AG08396 (cell line): ENCODE measurements at regions not wholly inside any gene's neighbourhood (a gene's known extent, or its start where the extent isn't known, plus 50 kb on each side); places are given as distances from the start of the nearest gene placed in this dataset.
"Not testable (repeated sequence)": the region's sequence is repeated elsewhere in the genome, so short reads cannot be mapped to it uniquely, and the experiment has no call there.

Experiments used
- DNase-seq: peaks from one replicate; pipeline ENCODE4 v3.0.0; 2012; ENCODE audit warnings: low spot score, mixed read lengths

DNA sequence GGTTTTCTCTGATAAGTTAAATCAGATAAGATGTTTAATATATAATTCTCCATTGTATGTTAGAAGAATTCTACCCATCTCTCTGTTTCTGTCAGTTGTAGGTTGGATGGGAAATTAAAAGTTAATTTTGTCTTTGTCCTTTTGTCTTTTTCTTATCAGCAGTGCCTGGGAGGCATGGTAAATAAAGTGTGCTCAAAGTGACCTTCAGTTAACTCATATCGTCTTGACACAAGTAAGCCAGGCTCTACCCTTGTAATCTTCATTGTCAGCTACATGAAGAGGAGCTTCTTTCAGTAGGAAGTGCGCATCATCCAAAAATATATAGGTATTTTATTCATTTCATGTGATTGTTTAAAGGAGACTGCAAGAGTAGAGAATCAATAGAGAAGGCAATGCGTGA is 138.9 kb upstream of the NRIP1 start:
- no peak for DNase-seq

DNA sequence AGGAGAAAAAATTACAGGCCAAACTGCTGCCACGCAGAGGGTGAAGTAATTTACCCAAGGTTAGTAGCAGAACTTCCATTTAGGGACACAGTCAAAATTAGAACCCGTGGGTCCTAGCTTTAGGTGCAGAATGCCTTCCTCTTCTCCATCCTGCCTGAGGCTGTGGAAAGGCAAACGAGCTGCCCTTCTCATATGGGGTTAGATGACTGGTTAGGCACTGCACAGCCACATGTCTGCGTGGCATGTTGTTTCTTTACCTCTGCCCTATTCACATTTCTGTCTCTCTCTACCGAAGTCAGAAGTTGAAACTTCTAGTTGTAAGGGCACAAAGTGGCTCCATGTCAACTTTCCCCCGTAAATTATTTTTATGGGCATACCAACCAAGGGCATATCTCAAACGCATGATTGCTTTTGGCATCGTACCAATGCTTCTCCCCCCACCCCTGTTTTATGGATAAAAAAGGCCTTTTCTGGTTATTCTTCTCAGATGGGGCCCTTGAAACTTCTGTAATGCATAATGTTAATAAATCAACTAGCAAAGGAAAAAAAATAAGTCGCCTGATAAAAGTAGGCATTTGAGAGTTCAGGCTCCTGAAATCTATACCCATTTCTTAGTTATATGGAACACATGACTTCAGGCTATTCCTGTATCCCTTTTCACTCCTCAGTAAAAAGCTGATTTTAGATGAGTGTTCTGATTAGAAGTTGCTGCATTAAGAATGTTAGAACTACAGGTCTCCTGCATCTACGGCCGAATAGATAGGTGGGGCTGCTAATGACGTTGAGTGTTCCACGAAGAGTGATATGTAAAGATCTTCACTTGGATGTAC is 139.6 kb upstream of the NRIP1 start:
- no peak for DNase-seq

DNA sequence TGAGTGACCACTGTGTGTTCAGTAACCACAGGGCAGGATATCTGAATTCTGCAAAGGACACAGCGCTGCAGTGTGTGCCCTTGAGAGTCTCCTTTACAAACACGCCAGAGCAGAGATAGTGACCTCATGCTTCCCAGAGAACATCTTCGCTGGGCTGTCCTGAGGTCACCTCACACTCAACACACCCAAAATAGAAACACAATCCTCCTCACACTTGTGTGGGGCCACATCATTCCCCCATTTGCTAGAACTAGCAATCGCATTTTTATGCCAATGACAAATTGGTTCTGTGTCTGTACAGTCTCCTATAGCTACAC is 140.1 kb upstream of the NRIP1 start:
- no peak for DNase-seq

DNA sequence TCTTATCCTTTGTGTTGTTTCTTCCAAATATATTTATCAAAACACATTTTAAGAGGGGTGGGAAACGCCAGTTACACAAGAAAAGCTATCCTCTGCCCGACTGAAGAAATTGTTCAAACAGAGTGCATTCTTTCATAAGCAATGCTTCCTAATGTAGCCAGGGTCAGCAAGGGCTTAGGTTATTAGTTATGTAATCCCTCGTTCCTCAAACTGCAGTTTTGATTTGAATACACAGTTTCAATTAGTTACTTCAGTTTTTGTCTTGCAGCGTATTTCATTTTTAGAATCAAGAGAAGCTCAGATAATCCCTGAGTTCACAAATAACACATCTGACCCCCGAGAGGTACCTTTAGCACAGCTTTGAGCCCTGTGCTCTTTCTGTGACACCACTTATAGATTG is 141.7 kb upstream of the NRIP1 start:
- DNase-seq: no peak

GRCh38 chr21:15207231-15207630 is 142.4 kb upstream of the NRIP1 start:
- DNase-seq: no peak

DNA sequence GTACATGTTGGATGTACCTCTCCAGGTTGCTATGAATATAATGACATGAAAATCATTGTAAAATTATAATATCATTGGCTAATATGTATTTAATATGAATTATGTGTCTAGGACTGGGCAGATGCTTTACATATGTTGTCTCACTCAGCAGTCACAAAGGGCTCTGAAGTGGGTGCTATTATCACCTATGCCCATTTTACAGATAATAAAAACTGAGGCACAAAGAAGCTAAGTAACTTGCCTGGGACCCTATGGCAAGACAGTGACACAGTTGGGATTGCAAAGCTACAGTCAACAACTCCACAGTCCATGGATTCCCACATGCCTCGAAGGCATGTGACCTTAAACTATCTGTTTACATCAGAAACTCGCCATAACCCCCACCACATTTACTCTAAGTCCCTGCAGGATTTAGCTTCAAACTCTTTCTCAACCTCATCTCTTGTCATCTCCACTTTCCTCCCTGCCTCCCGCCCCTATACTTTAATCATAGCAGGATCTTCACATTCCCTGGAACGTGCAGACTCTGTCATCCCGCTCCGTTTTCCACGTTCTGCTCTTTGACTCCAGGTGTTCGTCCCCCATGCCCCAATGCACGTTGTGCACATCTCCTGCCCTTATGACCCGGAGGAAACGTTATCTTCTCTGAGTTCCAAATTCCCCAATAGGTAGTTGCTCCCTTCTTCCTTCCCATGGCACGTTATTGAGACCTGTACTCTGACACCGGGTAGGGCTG is 143.0 kb upstream of the NRIP1 start:
- DNase-seq: no peak

DNA sequence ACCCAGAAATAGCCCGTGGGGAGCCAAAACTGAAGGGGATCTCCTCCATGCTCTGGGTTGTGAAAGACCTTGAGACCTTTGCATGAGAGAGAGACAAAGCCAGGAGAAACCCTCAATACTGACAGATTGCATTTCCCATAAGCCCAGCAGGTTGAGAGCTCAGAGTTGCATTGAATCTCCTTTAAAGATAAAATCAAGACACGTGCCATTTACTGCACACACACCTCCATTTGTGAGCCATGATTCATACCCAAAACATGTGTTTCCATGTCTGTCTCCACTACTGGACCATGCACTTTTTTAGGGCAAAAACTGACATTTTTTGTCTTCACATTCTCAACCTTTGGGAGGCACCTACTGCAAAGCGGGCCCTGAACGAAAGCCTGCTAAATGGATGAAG is 144.0 kb upstream of the NRIP1 start:
- DNase-seq: no peak

GRCh38 chr21:15209224-15209623 is 144.4 kb upstream of the NRIP1 start:
- no peak for DNase-seq

DNA sequence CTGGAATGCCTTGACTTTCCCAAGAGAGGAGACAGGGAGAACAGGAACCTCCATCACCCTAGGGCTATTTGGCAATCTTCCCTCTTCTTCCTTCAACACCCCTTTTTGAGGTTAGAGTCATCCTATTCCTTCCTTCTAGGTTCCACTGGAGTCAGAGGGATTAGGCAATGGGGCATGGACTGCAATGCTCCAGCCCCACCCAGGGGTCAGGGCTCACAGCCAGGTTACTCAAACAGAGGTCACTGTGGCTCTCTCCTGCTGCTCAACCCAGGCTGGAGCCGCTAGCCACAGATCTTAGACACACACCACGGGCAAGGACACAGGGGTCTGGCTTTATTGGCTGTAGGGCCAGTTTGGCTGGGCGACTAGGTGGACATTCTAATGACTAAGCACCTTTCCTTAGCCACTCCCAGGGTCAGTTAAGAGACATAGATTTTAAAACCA is 145.5 kb upstream of the NRIP1 start:
- no peak for DNase-seq

DNA sequence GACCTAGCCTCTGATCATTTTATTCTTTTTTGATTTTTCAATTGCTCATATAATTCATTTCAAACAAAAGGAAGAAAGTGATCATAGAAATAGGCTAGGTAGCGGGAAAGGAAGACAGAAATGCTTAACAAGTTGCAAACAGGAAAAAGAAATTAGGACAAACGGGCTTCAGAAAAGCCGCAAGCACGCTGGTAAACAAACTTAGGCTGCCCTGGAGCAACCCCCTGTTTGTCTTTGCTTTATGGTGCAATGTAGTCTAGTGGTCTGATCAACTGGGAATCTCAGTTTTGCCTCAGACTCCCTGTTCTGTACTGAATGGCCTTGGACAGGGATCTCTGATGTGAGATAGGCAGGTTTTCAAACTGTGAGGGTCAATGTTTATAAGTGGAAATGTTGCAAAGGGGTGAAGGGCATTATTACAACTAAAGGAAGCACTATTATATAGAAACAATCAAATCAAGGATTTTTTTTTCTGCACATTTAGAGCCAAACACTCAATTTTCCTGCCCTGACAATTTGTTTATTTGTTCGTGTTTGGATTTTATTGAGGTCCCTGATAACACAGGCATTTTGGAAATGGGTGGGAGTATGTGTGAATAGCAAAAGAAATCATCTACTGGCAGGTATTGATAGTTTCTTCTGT is 146.8 kb upstream of the NRIP1 start:
- no peak for DNase-seq

- DNase-seq: no peak
Observed at GRCh38 chr21:15212206-15212605, 147.4 kb upstream of the NRIP1 start.

GRCh38 chr21:15218476-15218875 is 153.7 kb upstream of the NRIP1 start:
- not testable (repeated sequence) for DNase-seq

GRCh38 chr21:15219039-15219438 is 154.2 kb upstream of the NRIP1 start:
- no peak for DNase-seq

DNA sequence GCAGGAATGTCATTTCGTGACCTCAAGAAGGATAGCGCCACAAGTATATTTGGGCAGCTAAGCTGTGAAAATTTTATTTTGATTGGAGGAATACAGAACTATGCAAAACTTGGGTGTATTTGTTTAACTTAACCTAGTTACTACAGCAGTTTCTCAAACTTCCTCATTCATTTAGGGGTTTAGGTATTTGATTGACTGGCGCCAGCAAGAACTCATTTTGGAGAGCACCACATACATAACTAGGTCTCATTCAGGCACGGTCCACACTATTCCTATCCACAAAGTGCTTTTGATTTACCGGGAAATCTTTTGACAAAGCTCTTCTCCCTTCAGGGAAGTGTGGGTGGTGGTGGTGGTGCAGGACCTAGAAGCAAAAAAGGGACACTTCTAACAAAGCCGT is 155.1 kb upstream of the NRIP1 start:
- no peak for DNase-seq

DNA sequence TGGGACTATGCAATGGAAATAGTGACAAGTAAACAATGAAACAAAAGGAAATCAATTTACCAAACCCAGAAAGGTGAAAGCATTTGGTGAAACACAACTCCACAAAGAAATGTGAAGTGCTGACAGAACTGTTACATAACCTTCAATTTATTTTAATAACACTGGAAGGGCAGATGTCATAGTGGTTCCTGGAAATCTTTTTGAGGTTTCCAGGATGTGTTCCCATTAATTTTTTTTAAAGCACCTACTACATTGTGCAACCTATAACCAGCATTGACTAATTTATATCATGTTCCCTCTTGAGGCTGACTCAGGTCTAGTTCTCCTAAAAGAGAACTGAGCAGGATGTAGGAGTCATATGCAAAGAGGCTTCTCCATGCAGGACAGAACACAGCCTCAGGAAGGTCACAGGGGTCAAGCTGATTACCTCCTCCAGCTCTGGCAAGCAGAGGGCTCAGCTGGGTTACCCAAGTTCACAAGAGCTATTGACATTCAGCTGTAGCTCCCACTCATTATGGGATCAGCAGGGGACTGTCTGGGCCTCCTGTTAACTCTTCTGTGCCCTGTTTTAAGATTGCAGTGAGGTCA is 157.1 kb upstream of the NRIP1 start:
- DNase-seq: no peak

- DNase-seq: no peak
Observed at GRCh38 chr21:15222707-15223106, 157.9 kb upstream of the NRIP1 start.

GRCh38 chr21:15224346-15225086 is 159.7 kb upstream of the NRIP1 start:
- peak; percentile 29 for DNase-seq

DNA sequence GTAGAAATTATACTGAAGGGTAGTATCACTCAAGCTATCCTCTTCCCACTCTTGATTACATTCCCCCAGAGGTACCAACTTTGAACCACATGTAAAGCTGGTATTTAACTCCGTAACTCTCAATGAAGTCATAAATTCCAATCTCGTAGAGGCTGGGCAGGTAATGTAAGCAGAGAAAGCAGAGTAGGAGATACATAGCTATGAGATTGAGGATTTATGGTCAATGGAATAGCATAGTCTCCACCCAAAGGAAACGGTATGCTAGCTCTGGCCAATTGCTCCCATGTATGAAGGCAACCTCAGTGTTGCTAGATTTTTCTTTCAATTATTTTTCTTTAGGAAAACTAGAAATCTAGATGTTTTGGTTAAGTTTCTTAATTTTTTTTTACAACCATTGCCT is 163.1 kb upstream of the NRIP1 start:
- no peak for DNase-seq

DNA sequence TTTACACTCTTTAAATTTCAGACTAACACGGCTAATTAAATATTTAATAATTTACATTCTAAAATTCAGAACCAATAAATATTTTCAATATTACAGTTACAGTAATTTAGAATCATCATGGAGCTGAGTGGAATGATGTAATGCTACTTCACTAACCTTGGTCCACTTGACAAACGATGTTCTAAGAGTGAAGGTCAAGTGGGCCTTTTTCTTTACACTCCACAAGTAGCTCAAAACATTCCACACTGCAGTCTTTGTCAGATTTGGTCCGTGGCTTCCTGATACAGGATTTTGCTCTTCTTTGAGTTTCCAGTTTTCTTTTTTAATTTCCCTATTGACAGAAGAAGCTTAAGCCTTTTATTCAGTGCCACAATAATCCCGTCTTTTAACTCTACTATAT is 164.6 kb upstream of the NRIP1 start:
- no peak for DNase-seq

DNA sequence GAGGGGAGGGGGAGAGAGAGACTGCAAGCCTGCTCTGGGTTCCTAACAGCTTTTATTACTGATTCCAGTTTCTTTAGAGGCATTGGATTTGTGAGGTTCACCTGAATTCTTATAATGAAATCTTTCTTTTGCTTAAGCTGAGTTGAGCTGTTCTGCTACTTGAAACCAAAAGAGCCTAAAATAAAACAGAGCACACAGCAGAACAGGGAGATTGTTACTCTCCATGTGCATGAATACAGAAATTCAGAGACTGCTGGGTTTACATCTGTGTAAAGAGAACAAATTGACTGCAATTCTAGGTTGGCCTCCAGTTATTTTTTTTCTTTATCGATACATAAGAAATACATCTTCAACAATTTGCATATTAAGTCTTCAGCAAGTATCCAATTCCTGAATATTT is 168.8 kb upstream of the NRIP1 start:
- no peak for DNase-seq

DNA sequence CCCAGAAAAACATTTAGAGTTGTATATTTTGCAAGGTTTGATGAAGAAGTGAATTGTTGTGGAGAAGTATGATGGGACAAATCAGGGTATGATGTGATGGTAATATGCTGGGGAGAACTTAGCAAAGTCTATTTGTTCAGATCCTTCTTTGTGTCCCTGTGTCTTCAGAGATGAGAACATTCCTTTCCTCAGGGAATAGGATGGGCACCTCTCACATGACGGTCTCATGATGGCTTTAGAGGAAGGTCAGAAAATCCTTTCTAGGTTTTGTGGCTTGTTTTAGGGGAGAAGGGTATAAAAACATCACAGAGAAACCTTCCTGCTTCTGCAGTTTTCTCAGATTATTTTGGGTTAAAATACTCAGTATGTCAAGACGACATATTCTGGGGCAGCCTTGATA is 171.3 kb upstream of the NRIP1 start:
- DNase-seq: no peak

DNA sequence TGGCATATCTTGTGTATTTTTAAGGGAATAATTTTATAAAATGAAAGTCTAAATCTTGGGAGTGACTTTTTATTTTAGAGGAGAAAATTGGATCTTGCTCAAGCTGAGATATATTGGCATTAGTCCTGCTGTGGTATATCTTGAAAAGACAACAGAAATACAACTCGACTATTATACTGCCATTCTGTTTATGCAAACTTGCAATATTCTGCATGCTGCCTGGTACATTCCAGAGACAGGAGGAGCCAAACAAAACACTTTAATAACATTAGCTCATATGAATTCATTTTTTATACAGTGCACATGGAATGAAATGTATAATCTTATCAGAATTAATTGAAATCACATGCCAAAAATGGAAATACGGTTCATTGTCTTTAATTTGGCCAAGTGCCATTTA is 176.0 kb upstream of the NRIP1 start:
- no peak for DNase-seq
